GM13976 (cell line): ENCODE measurements at regions not wholly inside any gene's neighbourhood (a gene's known extent, or its start where the extent isn't known, plus 50 kb on each side); places are given as distances from the start of the nearest gene placed in this dataset.

Experiments used
- DNase-seq: peaks from one replicate; pipeline ENCODE4 v3.0.0; 2012; ENCODE audit warnings: low spot score
- in situ Hi-C: fragments of 300-500 bp; cut with MboI; formaldehyde crosslinking; loops from one replicate; pipeline ENCODE4 v1.12.0; 2022; ENCODE audit warnings: low sequenced_read_pairs, mixed read lengths, inconsistent platforms; ENCODE audit not compliant: unreplicated experiment
- TF ChIP-seq, protein P1 (sequence below): IDR thresholded peaks from 2 replicates; pipeline ENCODE4 v1.5.1; 2012; ENCODE audit warnings: borderline replicate concordance, mild to moderate bottlenecking; ENCODE audit not compliant: insufficient read depth; ENCODE audit errors: extremely low read depth, missing control alignments, control extremely low read depth

DNA sequence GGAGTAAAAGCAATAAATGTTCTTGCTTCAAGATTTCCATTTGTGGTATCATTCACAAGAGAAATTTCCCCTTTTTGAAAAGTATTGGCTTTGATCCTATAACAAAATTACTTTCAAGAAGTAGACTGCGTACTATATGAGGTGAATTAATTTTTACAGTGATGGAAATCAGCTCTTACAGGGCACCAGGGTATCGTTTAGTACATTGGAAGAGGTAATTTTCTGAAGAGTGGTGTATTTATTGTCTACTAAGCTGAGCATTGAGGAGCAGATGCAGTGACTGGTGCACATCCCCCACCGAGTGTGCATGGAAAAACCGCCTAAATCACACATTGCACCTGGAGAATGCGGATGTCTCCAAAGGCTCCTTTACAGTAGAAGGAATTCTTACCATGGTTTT lies 209.5 kb downstream of the SAMD5 start:
- no peak for DNase-seq

DNA sequence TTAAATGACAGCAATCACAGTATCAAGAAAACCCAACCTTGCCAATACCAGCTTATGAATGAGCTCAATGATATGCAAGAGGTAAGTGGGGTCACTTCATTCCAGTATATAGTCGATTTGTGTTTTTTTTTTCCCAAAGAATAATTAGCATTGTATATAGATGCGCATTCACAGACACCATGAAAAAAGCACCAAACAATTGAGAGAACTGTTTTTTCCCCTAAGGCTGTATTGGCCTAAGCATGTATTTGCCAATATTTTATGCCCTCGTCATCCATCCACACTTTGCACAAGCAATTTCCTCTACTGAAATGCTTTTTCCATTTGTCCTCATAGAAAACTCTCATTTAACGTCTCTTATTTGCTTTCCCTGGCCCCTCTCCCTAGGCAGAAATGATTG lies 213.7 kb downstream of the SAMD5 start:
- no peak for DNase-seq
- in situ Hi-C loops, result no loop called here
- TF ChIP-seq, protein P1, sequence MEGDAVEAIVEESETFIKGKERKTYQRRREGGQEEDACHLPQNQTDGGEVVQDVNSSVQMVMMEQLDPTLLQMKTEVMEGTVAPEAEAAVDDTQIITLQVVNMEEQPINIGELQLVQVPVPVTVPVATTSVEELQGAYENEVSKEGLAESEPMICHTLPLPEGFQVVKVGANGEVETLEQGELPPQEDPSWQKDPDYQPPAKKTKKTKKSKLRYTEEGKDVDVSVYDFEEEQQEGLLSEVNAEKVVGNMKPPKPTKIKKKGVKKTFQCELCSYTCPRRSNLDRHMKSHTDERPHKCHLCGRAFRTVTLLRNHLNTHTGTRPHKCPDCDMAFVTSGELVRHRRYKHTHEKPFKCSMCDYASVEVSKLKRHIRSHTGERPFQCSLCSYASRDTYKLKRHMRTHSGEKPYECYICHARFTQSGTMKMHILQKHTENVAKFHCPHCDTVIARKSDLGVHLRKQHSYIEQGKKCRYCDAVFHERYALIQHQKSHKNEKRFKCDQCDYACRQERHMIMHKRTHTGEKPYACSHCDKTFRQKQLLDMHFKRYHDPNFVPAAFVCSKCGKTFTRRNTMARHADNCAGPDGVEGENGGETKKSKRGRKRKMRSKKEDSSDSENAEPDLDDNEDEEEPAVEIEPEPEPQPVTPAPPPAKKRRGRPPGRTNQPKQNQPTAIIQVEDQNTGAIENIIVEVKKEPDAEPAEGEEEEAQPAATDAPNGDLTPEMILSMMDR, result no peak

More for the DNA sequence above, 209.5 kb downstream of the SAMD5 start:
- in situ Hi-C loops, result no loop called here
- TF ChIP-seq, protein P1, result no peak

DNA sequence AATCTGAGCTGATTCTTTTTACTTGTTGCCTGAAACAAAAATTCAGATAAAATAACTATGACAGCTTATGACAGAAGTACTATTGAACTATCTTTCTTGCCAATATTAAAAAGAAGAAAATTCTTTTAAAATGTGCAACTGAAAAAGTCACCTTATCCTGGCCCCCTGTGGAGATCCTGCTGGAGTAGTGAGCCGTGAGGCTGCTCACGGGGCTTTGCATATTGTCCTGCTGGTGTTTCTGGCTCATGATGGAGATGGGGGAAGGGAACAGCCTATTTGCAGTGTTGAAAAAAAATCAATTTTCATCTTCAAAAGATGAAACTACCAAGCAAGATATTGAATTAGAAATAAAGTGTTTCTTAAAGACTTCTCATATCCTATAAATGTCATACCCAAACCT lies 216.0 kb downstream of the SAMD5 start:
- no peak for DNase-seq
- TF ChIP-seq, protein P1, result no peak
- in situ Hi-C loops, result no loop called here

DNA sequence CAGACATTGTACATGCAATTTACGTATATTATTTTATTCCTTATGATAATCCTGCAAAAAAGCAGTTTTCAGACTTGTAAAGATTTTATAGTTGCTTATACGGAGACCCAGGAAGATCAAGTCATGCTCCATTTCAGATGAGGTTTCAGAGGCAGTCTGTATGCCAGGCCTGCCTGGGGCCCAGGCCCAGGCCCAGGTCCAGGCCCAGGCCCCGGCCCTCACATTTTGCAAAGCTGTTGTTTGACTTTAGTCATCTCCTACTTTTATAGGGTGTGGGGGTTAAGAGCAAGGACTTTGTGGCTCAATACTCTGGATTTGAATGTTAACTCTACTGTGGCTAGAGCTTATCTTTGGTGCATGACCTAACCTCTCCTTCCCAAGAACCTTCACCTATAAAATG lies 217.9 kb downstream of the SAMD5 start:
- TF ChIP-seq, protein P1, result no peak
- no peak for DNase-seq
- in situ Hi-C loops, result no loop called here

DNA sequence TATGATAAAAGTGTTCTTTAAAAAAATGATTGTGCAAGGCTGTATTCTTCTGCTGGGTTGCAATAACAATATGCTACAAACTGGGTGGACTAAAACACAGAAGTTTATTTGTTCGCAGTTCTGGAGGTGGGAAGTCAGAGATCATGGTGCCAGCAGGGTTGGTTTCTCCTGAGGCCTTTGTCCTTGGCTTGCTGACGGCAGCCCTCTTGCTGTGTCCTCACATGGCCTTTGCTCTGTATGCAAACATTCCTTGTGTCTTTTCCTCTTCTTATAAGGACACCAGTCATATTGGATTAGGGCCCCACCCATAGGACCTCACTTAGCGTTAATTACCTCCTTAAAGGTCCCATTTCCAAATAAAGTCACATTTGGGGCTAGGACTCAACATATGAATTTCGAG lies 220.4 kb downstream of the SAMD5 start:
- in situ Hi-C loops, result no loop called here
- no peak for DNase-seq
- TF ChIP-seq, protein P1, result no peak

DNA sequence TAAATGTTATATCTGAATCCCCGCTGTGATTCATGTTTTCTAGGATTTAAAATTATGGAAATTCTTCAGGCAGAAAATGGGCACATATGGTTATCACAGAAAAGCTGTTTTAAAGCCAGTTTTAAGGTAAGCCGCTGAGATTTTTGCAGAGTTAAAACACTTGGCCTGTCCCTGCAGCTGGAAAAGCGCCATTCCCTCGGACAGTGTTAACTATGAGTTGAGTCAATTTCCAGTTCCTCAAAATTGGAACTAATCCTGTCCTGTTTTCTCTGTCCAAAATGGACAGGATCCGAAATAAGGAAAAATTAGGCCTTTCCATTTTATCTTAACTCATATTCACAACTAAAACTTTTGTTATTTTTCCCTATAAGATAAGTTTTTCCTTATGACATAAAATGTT lies 225.2 kb downstream of the SAMD5 start:
- in situ Hi-C loops, result no loop called here
- DNase-seq, result no peak
- TF ChIP-seq, protein P1, result no peak

DNA sequence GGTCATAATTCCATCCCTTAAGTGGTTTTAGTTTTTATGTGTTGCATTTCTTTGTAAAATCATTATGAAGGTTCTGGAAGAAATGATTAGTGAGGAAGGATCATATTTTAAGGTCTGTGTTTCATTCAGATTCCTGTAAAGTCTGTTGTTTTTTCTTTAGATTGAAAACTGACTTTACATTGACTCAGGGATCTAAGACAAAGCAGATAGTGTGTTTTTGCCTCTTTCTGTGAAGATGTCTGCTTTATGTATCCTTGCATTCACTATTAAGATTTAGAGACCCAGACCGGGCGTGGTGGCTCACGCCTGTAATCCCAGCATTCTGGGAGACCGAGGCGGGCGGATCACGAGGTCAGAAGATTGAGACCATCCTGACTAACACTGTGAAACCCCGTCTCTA lies 225.7 kb downstream of the SAMD5 start:
- in situ Hi-C loops, result no loop called here
- TF ChIP-seq, protein P1, result no peak
- no peak for DNase-seq
